ENCODE measurements at regions not wholly inside any gene's neighbourhood (a gene's known extent, or its start where the extent isn't known, plus 50 kb on each side); places are given as distances from the start of the nearest gene placed in this dataset.

DNA sequence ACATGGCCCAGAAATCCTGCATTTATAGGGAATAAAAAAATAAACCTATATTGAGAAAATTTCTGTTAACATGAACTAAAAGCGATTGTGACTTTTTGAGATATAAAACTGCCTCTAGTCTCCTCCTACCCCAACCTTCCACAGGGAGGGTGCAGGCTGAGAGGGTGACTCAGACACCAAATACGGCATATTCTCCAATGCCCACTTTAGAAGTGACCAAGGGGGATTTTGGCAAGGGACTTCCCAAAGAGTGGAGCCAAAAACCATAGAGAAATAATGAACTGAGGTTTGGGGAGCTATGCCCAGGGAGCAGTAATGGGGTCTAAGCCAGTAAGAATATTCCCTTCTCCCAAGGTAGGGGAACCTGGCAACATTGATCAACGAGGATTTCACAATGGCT lies 124.9 kb upstream of the ZC3H12C start:
- TF ChIP-seq, protein P1, sequence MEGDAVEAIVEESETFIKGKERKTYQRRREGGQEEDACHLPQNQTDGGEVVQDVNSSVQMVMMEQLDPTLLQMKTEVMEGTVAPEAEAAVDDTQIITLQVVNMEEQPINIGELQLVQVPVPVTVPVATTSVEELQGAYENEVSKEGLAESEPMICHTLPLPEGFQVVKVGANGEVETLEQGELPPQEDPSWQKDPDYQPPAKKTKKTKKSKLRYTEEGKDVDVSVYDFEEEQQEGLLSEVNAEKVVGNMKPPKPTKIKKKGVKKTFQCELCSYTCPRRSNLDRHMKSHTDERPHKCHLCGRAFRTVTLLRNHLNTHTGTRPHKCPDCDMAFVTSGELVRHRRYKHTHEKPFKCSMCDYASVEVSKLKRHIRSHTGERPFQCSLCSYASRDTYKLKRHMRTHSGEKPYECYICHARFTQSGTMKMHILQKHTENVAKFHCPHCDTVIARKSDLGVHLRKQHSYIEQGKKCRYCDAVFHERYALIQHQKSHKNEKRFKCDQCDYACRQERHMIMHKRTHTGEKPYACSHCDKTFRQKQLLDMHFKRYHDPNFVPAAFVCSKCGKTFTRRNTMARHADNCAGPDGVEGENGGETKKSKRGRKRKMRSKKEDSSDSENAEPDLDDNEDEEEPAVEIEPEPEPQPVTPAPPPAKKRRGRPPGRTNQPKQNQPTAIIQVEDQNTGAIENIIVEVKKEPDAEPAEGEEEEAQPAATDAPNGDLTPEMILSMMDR (IDR thresholded peaks at IDR 0.05): no peak

DNA sequence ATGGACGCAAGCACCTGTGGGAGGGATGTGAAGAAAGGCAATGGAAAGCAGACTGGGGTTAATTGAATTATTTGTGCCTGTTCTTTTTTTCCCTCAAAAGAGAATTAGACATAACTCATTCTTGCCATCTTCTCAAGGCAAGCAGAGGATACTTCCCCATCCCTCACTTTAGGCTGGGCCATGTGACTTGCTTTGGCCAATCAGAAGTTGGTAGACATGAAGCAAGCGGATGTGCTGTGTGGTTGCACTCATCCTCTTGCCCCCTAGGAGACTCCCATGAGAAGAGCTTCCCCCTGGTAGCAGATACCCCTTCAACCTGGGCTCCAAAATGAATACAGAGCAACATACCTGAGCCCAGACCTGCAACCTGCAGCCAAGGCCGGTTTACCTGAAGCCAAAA lies 124.4 kb upstream of the ZC3H12C start:
- TF ChIP-seq, protein P1 (IDR thresholded peaks at IDR 0.05): no peak

DNA sequence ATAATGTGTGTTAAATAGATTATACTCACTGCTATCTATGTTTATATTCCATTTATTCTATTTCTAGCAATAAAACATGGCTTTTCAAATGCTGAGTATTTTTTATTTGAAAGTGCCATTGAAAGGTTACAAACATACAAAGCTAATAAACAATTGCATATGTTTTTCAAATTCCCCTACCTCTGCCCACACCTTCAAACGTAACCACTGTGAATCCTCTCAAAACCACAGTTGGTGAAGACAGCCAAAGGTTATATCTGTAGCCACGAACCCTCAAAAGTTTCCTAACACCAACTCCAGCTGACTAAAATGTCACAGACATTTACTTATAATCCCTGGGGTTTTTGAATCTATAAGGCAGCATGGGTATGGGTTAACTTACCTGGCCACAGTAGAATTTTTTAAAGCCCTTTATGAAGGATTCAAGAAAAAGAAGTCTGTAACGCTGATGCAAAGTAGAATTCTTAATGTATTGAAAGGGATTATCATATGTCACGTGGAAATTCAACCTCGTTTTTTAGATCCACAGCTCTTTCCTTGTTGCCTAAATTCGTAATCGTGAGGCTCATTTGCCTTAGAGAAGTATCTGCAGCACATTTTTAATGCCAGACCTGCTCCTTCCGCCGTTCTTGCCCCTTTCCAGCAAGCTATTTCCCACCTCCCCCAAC lies 122.5 kb upstream of the ZC3H12C start:
- TF ChIP-seq, protein P1 (IDR thresholded peaks at IDR 0.05): no peak

DNA sequence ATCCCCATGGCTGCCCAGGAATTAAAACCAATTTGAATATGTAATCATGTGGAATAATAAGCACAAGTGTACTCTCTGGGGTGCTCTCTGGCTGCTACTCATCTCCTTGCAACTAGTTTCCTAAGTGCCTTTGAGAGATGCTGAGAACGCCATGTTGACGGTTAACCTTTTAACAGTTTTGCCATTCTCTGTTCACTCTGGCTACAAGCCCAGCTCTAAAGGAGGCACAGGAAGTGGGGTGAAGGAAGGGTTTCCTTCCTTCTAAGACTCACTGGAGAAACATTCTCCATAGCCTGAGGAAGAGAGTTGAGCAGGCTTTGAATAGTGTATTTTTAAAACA lies 122.0 kb upstream of the ZC3H12C start:
- TF ChIP-seq, protein P1 (IDR thresholded peaks at IDR 0.05): no peak

DNA sequence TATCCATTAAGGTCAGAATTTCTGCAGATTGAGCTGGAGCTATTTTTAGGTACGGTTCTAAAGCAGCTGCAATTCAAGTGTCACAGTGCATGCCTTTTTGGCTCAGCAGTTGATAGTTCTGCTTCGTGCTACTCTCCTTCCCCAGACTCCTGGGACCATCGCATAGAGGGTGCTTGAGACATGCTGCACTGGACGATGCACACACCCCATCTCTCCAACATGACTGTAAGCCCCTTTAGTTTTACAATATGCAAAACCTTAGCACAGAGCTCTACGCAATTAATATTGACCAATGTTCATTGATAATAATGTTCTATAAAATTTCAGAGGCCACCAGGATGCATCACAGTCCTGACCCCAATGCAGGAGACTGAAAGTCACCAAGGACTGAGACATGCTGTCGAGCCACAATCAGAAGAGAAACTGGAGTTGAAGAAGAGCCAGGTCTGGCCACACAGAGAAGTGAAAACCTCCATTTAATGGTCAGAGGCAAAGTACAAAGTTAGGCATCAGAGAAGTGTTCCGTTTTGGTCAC lies 120.9 kb upstream of the ZC3H12C start:
- TF ChIP-seq, protein P1 (IDR thresholded peaks at IDR 0.05): no peak

DNA sequence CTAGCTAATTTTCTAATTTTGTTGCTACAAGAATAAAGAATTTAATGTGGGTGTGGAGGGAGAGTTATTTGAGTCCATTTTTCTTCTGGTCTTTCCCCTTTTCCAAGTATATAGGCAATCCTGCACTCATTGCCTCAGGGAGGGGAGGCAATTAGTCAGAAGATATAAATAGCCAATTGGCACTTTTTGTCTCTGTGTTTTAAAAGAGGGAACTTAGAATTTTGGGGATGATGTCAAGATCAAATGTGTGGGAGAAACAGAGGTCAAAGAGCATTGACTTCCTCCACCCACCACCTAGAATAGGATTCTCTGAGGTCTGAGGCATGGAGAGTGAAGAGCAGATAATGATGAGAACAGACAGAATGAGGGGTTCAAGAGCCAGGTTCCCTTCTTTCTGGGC lies 120.3 kb upstream of the ZC3H12C start:
- TF ChIP-seq, protein P1 (IDR thresholded peaks at IDR 0.05): no peak

DNA sequence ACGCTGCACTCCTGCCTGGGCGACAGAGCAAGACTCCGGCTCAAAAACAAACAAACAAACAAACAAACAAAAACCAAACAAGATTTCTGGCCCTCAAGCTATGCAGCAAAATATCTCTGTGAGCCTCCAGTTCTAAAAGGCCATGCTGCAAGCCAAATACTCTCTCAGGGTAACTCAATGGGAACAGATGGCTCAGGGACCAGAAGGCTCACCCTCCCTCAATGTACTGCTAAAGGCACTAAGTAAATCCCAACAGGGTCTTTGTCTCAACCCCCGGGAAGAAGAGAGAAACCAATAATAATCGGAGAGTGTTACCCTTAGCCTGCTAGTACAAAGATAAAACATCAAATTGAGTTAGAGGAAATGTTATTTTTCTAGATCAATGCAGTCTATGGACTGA lies 119.7 kb upstream of the ZC3H12C start:
- TF ChIP-seq, protein P1 (IDR thresholded peaks at IDR 0.05): no peak

DNA sequence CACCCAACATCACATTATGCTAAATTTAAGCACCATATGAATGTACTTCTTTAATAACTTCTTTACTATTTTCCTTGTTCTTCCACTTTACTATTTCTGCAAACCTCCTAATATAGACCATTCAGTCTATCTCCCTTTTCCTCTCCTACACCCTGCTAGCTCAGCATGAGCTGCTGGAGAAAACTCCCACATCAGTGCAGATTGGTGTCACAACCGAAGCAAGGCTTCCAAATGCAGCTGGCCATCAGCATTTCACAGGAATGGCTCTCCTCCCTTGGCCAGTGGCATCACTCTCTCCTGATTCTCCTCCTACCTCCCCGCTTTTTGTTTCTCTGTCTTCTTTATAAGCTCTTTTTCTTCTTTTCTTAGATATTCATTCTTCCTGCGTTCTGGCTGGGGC lies 118.7 kb upstream of the ZC3H12C start:
- TF ChIP-seq, protein P1 (IDR thresholded peaks at IDR 0.05): no peak
